ENCODE measurements at regions not wholly inside any gene's neighbourhood (a gene's known extent, or its start where the extent isn't known, plus 50 kb on each side); places are given as distances from the start of the nearest gene placed in this dataset.

GRCh38 chr2:152944099-152944498, 225.7 kb downstream of the ARL6IP6 start:
- TF ChIP-seq CTCF (conservative IDR thresholded peaks at IDR 0.05), result no peak
- TF ChIP-seq EZH2 (IDR thresholded peaks at IDR 0.05; ENCODE audit: low read depth), result no peak
